ENCODE measurements at regions not wholly inside any gene's neighbourhood (a gene's known extent, or its start where the extent isn't known, plus 50 kb on each side); places are given as distances from the start of the nearest gene placed in this dataset.

GRCh38 chr22:49448526-49448925 lies 379.1 kb downstream of the BRD1 start:
- Histone ChIP-seq H3K27ac (no peak overlapping the region), H3K27me3 (peaks cover 3 to 5% of the 10 kb centered on the region in 2 donors), H3K4me1 (no peaks in the 10 kb centered on the region), H3K36me3 (no peaks in the 10 kb centered on the region), H3K4me3 (no peak overlapping the region), H3K9me3 (no peaks in the 10 kb centered on the region)
- DNase-seq (ENCODE audit: low spot score): no peak
- TF ChIP-seq CTCF (IDR thresholded peaks at IDR 0.05): no peak

GRCh38 chr22:49447837-49448236 lies 379.8 kb downstream of the BRD1 start:
- no peak for TF ChIP-seq CTCF (IDR thresholded peaks at IDR 0.05)
- no peaks in the 10 kb centered on the region for H3K4me1 ChIP-seq
- no peaks in the 10 kb centered on the region for H3K36me3 ChIP-seq
- no peak for DNase-seq (ENCODE audit: low spot score)
- H3K9me3 ChIP-seq: no peaks in the 10 kb centered on the region
- peaks cover 3 to 5% of the 10 kb centered on the region in 2 donors for H3K27me3 ChIP-seq
- H3K4me3 ChIP-seq: no peak overlapping the region
- H3K27ac ChIP-seq: no peak overlapping the region

- no peak for DNase-seq (ENCODE audit: low spot score)
- Histone ChIP-seq H3K36me3 (no peaks in the 10 kb centered on the region), H3K27ac (no peak overlapping the region), H3K27me3 (peaks cover 3 to 5% of the 10 kb centered on the region in 2 donors), H3K9me3 (no peaks in the 10 kb centered on the region), H3K4me3 (no peak overlapping the region), H3K4me1 (no peaks in the 10 kb centered on the region)
- no peak for TF ChIP-seq CTCF (IDR thresholded peaks at IDR 0.05)
These were observed 380.6 kb downstream of the BRD1 start for GRCh38 chr22:49446759-49447710.

- Histone ChIP-seq H3K27me3 (peaks cover 3 to 5% of the 10 kb centered on the region in 2 donors), H3K27ac (no peak overlapping the region), H3K9me3 (no peaks in the 10 kb centered on the region), H3K4me3 (no peak overlapping the region), H3K4me1 (no peaks in the 10 kb centered on the region), H3K36me3 (no peaks in the 10 kb centered on the region)
- DNase-seq (ENCODE audit: low spot score): no peak
- no peak for TF ChIP-seq CTCF (IDR thresholded peaks at IDR 0.05)
These were observed 381.4 kb downstream of the BRD1 start for GRCh38 chr22:49446145-49446758.

- no peaks in the 10 kb centered on the region for H3K36me3 ChIP-seq
- no peaks in the 10 kb centered on the region for H3K9me3 ChIP-seq
- no peak for DNase-seq (ENCODE audit: low spot score)
- no peaks in the 10 kb centered on the region for H3K4me1 ChIP-seq
- peaks cover 3 to 5% of the 10 kb centered on the region in 2 donors for H3K27me3 ChIP-seq
- no peak overlapping the region for H3K4me3 ChIP-seq
- H3K27ac ChIP-seq: no peak overlapping the region
- TF ChIP-seq CTCF (IDR thresholded peaks at IDR 0.05): no peak
These were observed 382.9 kb downstream of the BRD1 start for GRCh38 chr22:49444781-49445180.

Measured in right atrium auricular region (tissue), 2 donors.